PC-9 (cell line): ENCODE measurements at regions not wholly inside any gene's neighbourhood (a gene's known extent, or its start where the extent isn't known, plus 50 kb on each side); places are given as distances from the start of the nearest gene placed in this dataset.
A peak's percentile ranks its signal among the peaks of the same experiment; 100 is the strongest.

Experiments
- BruUV-seq: library from RNA; stranded (reverse); fragments of 400-500 nt; replicated peaks from 2 replicates; lab custom pipeline; 2021; lab: Mats Ljungman, UMichigan
- CTCF ChIA-PET: fragments of 300-600 bp; sonication (Branson Sonifier 250); formaldehyde crosslinking; loops from one replicate; lab custom pipeline; 2022; ENCODE audit warnings: antibody characterized with exemption; lab: Charles Lee
- POLR2A ChIA-PET: fragments of 300-600 bp; sonication (Branson Sonifier 250); formaldehyde crosslinking; loops from one replicate; lab custom pipeline; 2022; ENCODE audit warnings: antibody characterized with exemption; ENCODE audit not compliant: unreplicated experiment; lab: Charles Lee
- DNase-seq, 2 experiments: peaks; one replicate each; pipeline versions ENCODE4 v3.0.0 to v3.0.0-alpha.2; 2015 to 2022; ENCODE audit warnings: mixed read lengths in 1 of 2
- H2AFZ ChIP-seq: fragments of 200-600 bp; sonication (generic); 2 replicates; pipeline ENCODE4 v1.8.1; 2017; ENCODE audit warnings: antibody characterized with exemption
- H3F3A ChIP-seq: fragments of 200-600 bp; sonication (generic); 2 replicates; pipeline ENCODE4 v1.8.1; 2017; ENCODE audit warnings: antibody characterized with exemption, mild to moderate bottlenecking, low read depth; ENCODE audit not compliant: insufficient read depth
- H3K27ac ChIP-seq: fragments of 200-600 bp; sonication (generic); 2 replicates; pipeline ENCODE4 v1.6.1; 2016; ENCODE audit warnings: mixed run types
- H3K27me3 ChIP-seq: fragments of 200-600 bp; sonication (generic); 2 replicates; pipeline ENCODE4 v1.6.1; 2016; ENCODE audit warnings: low read depth, mixed run types; ENCODE audit not compliant: insufficient read depth
- H3K36me3 ChIP-seq: fragments of 200-600 bp; sonication (generic); 2 replicates; pipeline ENCODE4 v1.6.1; 2016; ENCODE audit warnings: low read depth, mixed run types
- H3K4me1 ChIP-seq: fragments of 200-600 bp; sonication (generic); replicated peaks from 2 replicates; pipeline ENCODE4 v1.6.1; 2016; ENCODE audit warnings: mixed run types; ENCODE audit not compliant: insufficient read depth
- H3K4me2 ChIP-seq: fragments of 200-600 bp; sonication (generic); 2 replicates; pipeline ENCODE4 v1.6.1; 2017; ENCODE audit warnings: mixed run types
- H3K4me3 ChIP-seq: fragments of 200-600 bp; sonication (generic); 2 replicates; pipeline ENCODE4 v1.6.1; 2016; ENCODE audit warnings: mixed run types
- H3K79me2 ChIP-seq: fragments of 200-600 bp; sonication (generic); 2 replicates; pipeline ENCODE4 v1.6.1; 2017; ENCODE audit warnings: low read depth, mixed run types
- H3K9me2 ChIP-seq: fragments of 200-600 bp; sonication (generic); 2 replicates; pipeline ENCODE4 v1.8.1; 2017; ENCODE audit warnings: mild to moderate bottlenecking; ENCODE audit not compliant: insufficient read depth
- H3K9me3 ChIP-seq: fragments of 200-600 bp; sonication (generic); 2 replicates; pipeline ENCODE4 v1.8.1; 2016; ENCODE audit warnings: low read depth; ENCODE audit not compliant: insufficient read depth
- H4K20me1 ChIP-seq: fragments of 200-600 bp; sonication (generic); 2 replicates; pipeline ENCODE4 v1.8.1; 2017; ENCODE audit not compliant: insufficient read depth
- EZH2 ChIP-seq: fragments of 200-600 bp; sonication (generic); IDR thresholded peaks from 2 replicates; pipeline ENCODE4 v1.8.0; 2017; ENCODE audit warnings: antibody characterized with exemption, low read depth
- intact Hi-C: fragments of 100-400 bp; cut with micrococcal nuclease; formaldehyde crosslinking; loops from one replicate; pipeline ENCODE4 v1.10.0; 2022; ENCODE audit not compliant: unreplicated experiment
- TF ChIP-seq, protein P1 (sequence below): fragments of 200-600 bp; sonication (generic); conservative IDR thresholded peaks from 2 replicates; pipeline ENCODE4 v1.6.1; 2017; ENCODE audit warnings: mixed run types, antibody characterized with exemption, mild to moderate bottlenecking, moderate library complexity

GRCh38 chr5:146945617-146946084 lies 67.1 kb upstream of the PPP2R2B start:
- Histone ChIP-seq H3K27me3 (no peaks in the 10 kb centered on the region), H3K9me2 (no peaks in the 10 kb centered on the region), H3F3A (no peaks in the 10 kb centered on the region), H3K9me3 (no peaks in the 10 kb centered on the region), H3K27ac (no peak overlapping the region), H3K4me2 (no peak overlapping the region), H3K36me3 (no peaks in the 10 kb centered on the region), H3K4me3 (no peak overlapping the region), H4K20me1 (no peaks in the 10 kb centered on the region), H3K4me1 (no peaks in the 10 kb centered on the region), H3K79me2 (no peaks in the 10 kb centered on the region), H2AFZ (no peak overlapping the region)
- no peak for TF ChIP-seq EZH2
- TF ChIP-seq, protein P1, sequence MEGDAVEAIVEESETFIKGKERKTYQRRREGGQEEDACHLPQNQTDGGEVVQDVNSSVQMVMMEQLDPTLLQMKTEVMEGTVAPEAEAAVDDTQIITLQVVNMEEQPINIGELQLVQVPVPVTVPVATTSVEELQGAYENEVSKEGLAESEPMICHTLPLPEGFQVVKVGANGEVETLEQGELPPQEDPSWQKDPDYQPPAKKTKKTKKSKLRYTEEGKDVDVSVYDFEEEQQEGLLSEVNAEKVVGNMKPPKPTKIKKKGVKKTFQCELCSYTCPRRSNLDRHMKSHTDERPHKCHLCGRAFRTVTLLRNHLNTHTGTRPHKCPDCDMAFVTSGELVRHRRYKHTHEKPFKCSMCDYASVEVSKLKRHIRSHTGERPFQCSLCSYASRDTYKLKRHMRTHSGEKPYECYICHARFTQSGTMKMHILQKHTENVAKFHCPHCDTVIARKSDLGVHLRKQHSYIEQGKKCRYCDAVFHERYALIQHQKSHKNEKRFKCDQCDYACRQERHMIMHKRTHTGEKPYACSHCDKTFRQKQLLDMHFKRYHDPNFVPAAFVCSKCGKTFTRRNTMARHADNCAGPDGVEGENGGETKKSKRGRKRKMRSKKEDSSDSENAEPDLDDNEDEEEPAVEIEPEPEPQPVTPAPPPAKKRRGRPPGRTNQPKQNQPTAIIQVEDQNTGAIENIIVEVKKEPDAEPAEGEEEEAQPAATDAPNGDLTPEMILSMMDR, result no peak
- intact Hi-C loops, result no loop called here
- ChIA-PET POLR2A (no interaction called here), CTCF (no interaction called here)
- no peak for DNase-seq
- no TSS peak for BruUV-seq

GRCh38 chr5:146947181-146947941 lies 68.8 kb upstream of the PPP2R2B start:
- H3K36me3 ChIP-seq, result no peaks in the 10 kb centered on the region
- ChIA-PET POLR2A (no interaction called here), CTCF (no interaction called here)
- no peaks in the 10 kb centered on the region for H3K4me1 ChIP-seq
- no peaks in the 10 kb centered on the region for H3K79me2 ChIP-seq
- H3F3A ChIP-seq, result no peaks in the 10 kb centered on the region
- H3K9me2 ChIP-seq, result no peaks in the 10 kb centered on the region
- no peaks in the 10 kb centered on the region for H3K9me3 ChIP-seq
- no TSS peak for BruUV-seq
- DNase-seq, result no peak
- no peaks in the 10 kb centered on the region for H4K20me1 ChIP-seq
- no peaks in the 10 kb centered on the region for H3K27me3 ChIP-seq
- H3K4me3 ChIP-seq, result no peak overlapping the region
- H2AFZ ChIP-seq, result no peak overlapping the region; the same call in 1 of the 2 replicates
- H3K27ac ChIP-seq, result no peak overlapping the region
- H3K4me2 ChIP-seq, result no peak overlapping the region
- TF ChIP-seq EZH2, result no peak
- TF ChIP-seq, protein P1, result peak; percentile 45
- intact Hi-C loops, result no loop called here

GRCh38 chr5:146948666-146949065 lies 70.1 kb upstream of the PPP2R2B start:
- POLR2A ChIA-PET, result no interaction called here

More at GRCh38 chr5:146948666-146949065, 70.1 kb upstream of the PPP2R2B start:
- intact Hi-C loops, result no loop called here
- H3K4me1 ChIP-seq, result no peaks in the 10 kb centered on the region
- CTCF ChIA-PET, result no interaction called here
- H3K4me2 ChIP-seq, result no peak overlapping the region
- DNase-seq, result no peak
- H2AFZ ChIP-seq, result no peak overlapping the region
- H4K20me1 ChIP-seq, result no peaks in the 10 kb centered on the region
- no peak overlapping the region for H3K4me3 ChIP-seq
- no peaks in the 10 kb centered on the region for H3K36me3 ChIP-seq
- BruUV-seq, result no TSS peak
- TF ChIP-seq, protein P1, result no peak
- no peak for TF ChIP-seq EZH2
- no peaks in the 10 kb centered on the region for H3K79me2 ChIP-seq
- no peaks in the 10 kb centered on the region for H3F3A ChIP-seq
- H3K9me3 ChIP-seq, result no peaks in the 10 kb centered on the region
- H3K27ac ChIP-seq, result no peak overlapping the region
- H3K9me2 ChIP-seq, result no peaks in the 10 kb centered on the region
- no peaks in the 10 kb centered on the region for H3K27me3 ChIP-seq
